Ishikawa (cell line): ENCODE measurements at regions not wholly inside any gene's neighbourhood (a gene's known extent, or its start where the extent isn't known, plus 50 kb on each side); places are given as distances from the start of the nearest gene placed in this dataset.

ENCODE experiments used
- CEBPB ChIP-seq: IDR thresholded peaks from 2 replicates; pipeline ENCODE4 v1.6.1; 2012
- EGR1 ChIP-seq: IDR thresholded peaks from 2 replicates; pipeline ENCODE4 v1.6.1; 2012
- EP300 ChIP-seq: IDR thresholded peaks from 2 replicates; pipeline ENCODE4 v1.6.1; 2012; ENCODE audit warnings: borderline replicate concordance
- FOXM1 ChIP-seq: IDR thresholded peaks from 2 replicates; pipeline ENCODE4 v1.6.1; 2012; ENCODE audit warnings: low read depth, borderline replicate concordance
- MAX ChIP-seq: IDR thresholded peaks from 2 replicates; pipeline ENCODE4 v1.6.1; 2012
- NFIC ChIP-seq: IDR thresholded peaks from 2 replicates; pipeline ENCODE4 v1.6.1; 2012
- RAD21 ChIP-seq: IDR thresholded peaks from 2 replicates; pipeline ENCODE4 v1.6.1; 2012; ENCODE audit warnings: low read depth
- TAF1 ChIP-seq: IDR thresholded peaks from 2 replicates; pipeline ENCODE4 v1.6.1; 2012; ENCODE audit warnings: low read depth, mild to moderate bottlenecking
- TEAD4 ChIP-seq: IDR thresholded peaks from 2 replicates; pipeline ENCODE4 v1.6.1; 2012
- YY1 ChIP-seq: IDR thresholded peaks from 2 replicates; pipeline ENCODE4 v1.6.1; 2012; ENCODE audit warnings: low read depth
- TF ChIP-seq, protein P1 (sequence below): IDR thresholded peaks from 2 replicates; pipeline ENCODE4 v1.6.1; 2012; ENCODE audit warnings: low read depth, mild to moderate bottlenecking
- TF ChIP-seq, protein P2 (sequence below): IDR thresholded peaks from 2 replicates; pipeline ENCODE4 v1.6.1; 2012

GRCh38 chr7:46580766-46581165 lies 659.7 kb upstream of the IGFBP3 start:
- no peak for TF ChIP-seq RAD21
- TF ChIP-seq CEBPB, result no peak
- TF ChIP-seq FOXM1, result no peak
- TF ChIP-seq EP300, result no peak
- TF ChIP-seq, protein P1, sequence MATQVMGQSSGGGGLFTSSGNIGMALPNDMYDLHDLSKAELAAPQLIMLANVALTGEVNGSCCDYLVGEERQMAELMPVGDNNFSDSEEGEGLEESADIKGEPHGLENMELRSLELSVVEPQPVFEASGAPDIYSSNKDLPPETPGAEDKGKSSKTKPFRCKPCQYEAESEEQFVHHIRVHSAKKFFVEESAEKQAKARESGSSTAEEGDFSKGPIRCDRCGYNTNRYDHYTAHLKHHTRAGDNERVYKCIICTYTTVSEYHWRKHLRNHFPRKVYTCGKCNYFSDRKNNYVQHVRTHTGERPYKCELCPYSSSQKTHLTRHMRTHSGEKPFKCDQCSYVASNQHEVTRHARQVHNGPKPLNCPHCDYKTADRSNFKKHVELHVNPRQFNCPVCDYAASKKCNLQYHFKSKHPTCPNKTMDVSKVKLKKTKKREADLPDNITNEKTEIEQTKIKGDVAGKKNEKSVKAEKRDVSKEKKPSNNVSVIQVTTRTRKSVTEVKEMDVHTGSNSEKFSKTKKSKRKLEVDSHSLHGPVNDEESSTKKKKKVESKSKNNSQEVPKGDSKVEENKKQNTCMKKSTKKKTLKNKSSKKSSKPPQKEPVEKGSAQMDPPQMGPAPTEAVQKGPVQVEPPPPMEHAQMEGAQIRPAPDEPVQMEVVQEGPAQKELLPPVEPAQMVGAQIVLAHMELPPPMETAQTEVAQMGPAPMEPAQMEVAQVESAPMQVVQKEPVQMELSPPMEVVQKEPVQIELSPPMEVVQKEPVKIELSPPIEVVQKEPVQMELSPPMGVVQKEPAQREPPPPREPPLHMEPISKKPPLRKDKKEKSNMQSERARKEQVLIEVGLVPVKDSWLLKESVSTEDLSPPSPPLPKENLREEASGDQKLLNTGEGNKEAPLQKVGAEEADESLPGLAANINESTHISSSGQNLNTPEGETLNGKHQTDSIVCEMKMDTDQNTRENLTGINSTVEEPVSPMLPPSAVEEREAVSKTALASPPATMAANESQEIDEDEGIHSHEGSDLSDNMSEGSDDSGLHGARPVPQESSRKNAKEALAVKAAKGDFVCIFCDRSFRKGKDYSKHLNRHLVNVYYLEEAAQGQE, result no peak
- no peak for TF ChIP-seq EGR1
- TF ChIP-seq, protein P2, sequence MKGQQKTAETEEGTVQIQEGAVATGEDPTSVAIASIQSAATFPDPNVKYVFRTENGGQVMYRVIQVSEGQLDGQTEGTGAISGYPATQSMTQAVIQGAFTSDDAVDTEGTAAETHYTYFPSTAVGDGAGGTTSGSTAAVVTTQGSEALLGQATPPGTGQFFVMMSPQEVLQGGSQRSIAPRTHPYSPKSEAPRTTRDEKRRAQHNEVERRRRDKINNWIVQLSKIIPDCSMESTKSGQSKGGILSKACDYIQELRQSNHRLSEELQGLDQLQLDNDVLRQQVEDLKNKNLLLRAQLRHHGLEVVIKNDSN, result no peak
- no peak for TF ChIP-seq TAF1
- TF ChIP-seq NFIC, result no peak
- TF ChIP-seq TEAD4, result no peak
- TF ChIP-seq YY1, result no peak
- no peak for TF ChIP-seq MAX
